GM12864 (cell line): ENCODE measurements at regions not wholly inside any gene's neighbourhood (a gene's known extent, or its start where the extent isn't known, plus 50 kb on each side); places are given as distances from the start of the nearest gene placed in this dataset.
"Not testable (repeated sequence)": the region's sequence is repeated elsewhere in the genome, so short reads cannot be mapped to it uniquely, and the experiment has no call there.

Experiments
- DNase-seq: peaks from one replicate; pipeline ENCODE4 v3.0.0-alpha.2; 2011; ENCODE audit warnings: low read depth
- H3K4me3 ChIP-seq: 2 replicates; pipeline ENCODE4 v1.5.1; 2011; ENCODE audit warnings: mild to moderate bottlenecking, low read depth, low read length, control low read depth
- CTCF ChIP-seq: IDR thresholded peaks from 2 replicates; pipeline ENCODE4 v1.5.1; 2011; ENCODE audit warnings: low read depth, mild to moderate bottlenecking, moderate library complexity, low read length, control low read depth, inconsistent platforms; ENCODE audit errors: missing control alignments

- TF ChIP-seq CTCF = no peak
- DNase-seq = no peak
Measured at GRCh38 chr6:141878686-141879085, 254.0 kb upstream of the GJE1 start.

GRCh38 chr6:141877275-141877983 lies 255.3 kb upstream of the GJE1 start:
- no peak overlapping the region for H3K4me3 ChIP-seq
- TF ChIP-seq CTCF = no peak
- no peak for DNase-seq

More at GRCh38 chr6:141878686-141879085, 254.0 kb upstream of the GJE1 start:
- no peak overlapping the region for H3K4me3 ChIP-seq

GRCh38 chr6:141874930-141875602 lies 257.7 kb upstream of the GJE1 start:
- no peak overlapping the region for H3K4me3 ChIP-seq
- DNase-seq = no peak
- no peak for TF ChIP-seq CTCF

GRCh38 chr6:141869509-141869908 lies 263.2 kb upstream of the GJE1 start:
- DNase-seq, H3K4me3 ChIP-seq: not testable (repeated sequence)

GRCh38 chr6:141867767-141868166 lies 265.0 kb upstream of the GJE1 start:
- TF ChIP-seq CTCF = no peak
- no peak overlapping the region for H3K4me3 ChIP-seq
- no peak for DNase-seq

GRCh38 chr6:141866731-141867497 lies 265.8 kb upstream of the GJE1 start:
- DNase-seq = no peak
- no peak for TF ChIP-seq CTCF
- no peak overlapping the region for H3K4me3 ChIP-seq

- no peak for TF ChIP-seq CTCF
- DNase-seq = no peak
- H3K4me3 ChIP-seq = no peak overlapping the region
Measured at GRCh38 chr6:141851063-141851462, 281.7 kb upstream of the GJE1 start.
